GM21529 (cell line): ENCODE measurements at regions not wholly inside any gene's neighbourhood (a gene's known extent, or its start where the extent isn't known, plus 50 kb on each side); places are given as distances from the start of the nearest gene placed in this dataset.
"Not testable (repeated sequence)": the region's sequence is repeated elsewhere in the genome, so short reads cannot be mapped to it uniquely, and the experiment has no call there.

ENCODE experiments used
- ATAC-seq: cut with Tn5 transposase; IDR thresholded peaks from one replicate; pipeline ENCODE4 v1.9.1; 2021; ENCODE audit not compliant: unreplicated experiment

DNA sequence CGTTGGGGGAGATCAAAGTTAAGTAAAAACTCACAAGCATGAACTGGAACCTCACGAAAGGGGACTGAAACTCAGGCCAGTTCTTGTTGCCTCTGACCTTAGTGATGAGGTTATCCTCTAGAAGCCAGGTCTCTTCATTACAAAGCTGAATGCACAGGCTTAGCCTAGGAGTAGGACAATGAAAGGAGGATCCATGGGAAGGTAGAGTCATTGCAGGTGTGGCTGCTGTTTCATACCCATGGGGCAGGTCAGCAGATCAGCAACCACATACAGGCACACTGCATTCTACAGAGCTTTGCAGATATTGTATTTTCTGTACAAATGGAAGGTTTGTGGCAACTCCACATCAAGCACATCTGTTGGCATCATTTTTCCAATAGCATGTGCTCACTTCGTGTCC is 341.3 kb upstream of the SOX9 start:
- ATAC-seq = no peak

DNA sequence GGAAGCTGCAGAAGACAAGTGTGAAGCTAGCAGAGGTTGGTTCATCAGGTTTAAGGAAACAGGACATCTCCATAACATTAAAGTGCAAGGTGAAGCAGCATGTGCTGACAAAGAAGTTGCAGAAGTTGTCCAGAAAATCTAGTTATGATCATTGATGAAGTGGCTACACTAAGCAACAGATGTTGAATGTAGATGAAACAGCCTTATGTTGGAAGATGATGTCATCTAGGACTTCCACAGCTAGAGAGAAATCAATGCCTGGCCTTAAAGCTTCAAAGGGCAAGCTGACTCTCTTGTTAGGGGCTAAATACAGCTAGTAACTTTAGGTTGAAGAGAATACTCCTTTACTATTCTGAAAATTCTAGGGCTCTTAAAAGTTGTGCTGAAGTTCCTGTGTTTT is 340.2 kb upstream of the SOX9 start:
- ATAC-seq = no peak

DNA sequence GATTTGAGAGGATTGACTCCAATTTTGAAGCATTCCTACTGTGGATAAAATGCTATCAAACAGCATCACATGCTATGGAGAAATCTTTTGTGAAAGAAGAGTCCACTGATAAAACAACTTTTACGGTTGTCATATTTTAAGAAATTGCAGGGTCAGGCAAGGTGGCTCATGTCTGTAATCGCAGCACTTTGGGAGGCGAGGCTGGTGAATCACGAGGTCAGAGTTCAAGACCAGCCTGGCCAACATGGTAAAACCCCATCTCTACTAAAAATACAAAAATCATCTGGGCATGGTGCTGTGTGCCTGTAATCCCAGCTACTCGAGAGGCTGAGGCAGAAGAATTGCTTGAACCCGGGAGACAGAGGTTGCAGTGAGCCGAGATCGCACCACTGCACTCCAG is 338.8 kb upstream of the SOX9 start:
- not testable (repeated sequence) for ATAC-seq

DNA sequence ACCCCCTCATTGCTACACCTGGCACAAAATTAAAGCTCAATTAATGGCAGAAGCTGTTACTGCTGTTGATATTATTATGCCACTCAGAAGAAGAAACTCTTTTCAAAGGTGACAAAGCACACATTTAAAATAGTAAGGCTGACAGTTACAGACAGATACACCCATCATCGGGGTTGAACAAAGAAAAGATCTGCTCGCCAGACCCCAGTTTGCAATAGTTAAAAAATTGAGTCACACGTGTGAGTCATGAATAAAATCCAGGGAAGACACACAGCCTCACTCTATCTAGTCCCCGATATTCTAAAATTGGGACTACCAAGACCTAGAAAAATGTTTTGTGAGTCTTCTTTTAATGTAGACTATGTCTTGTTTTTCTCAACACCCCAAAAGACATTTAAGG is 330.0 kb upstream of the SOX9 start:
- no peak for ATAC-seq

DNA sequence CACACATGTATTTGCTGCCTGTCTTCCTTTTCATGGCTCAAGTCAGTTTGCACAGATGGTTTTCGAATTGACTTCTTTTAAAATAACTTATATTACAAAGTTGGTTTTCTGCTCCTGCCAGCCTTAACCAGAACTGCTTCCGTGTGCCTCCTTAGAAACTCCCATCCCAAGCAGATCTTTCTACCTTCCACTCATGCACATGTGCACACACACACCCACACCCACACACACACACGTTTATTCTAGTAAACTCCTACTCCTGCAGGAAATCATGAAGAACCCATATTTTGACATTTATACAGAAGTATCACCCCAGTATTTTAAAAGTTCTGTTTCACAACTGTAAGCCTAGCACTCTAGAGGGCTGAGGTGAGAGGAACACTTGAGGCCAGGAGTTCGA is 329.5 kb upstream of the SOX9 start:
- ATAC-seq = no peak

DNA sequence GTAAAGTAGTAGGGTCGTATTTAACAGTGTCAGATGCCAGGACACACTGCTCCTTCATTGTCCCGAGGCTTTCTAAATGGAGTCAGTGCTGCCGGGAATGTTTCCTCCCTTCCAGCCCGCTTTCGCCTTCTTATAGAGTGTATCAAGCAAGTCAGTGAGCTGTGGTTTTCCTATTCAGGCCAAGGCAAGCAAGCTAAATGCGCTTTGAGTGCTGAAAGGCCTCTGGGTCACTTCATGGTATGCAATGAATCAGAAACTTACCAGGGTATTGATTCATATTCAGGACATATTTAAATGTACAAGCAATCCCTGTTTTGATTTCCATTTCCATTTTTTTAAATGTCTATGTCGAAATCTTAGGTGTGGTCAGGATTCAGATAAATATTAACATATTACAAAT is 327.9 kb upstream of the SOX9 start:
- no peak for ATAC-seq

DNA sequence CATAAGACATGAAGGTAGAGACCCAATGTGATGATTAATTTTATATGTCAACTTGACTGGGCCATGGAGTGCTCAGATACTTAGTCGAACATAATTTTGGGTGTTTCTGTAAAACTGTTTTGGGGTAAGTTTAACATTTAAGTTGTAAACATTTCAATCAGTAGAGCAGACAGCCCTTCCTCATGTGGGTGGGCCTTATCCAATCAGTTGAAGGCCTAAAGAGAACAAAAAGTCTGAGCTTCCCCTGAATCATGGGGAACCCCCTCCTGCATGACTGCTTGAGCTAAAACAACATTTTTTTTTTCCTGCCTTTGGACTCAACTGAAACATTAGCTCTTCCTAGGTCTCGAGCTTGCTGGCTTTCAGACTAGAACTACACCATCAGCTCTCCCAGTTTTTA is 327.3 kb upstream of the SOX9 start:
- ATAC-seq = no peak

DNA sequence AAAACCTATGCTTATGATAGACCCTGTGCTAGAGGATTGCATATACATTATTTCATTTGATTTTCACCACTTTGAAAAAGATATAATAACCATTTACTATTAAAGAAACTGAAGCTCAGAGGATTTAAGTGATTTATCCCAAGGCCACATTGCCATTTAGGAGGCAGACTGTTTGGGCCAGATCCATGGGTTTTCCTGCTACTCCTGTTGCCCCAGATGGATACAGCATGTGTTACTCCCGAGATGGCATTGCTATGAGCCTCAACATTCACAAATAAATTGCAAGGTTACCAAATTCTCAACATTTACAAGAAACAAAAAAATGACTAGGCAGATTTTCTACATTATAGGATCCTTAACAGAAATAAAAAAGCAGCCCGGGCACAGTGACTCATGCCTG is 322.1 kb upstream of the SOX9 start:
- ATAC-seq = no peak

DNA sequence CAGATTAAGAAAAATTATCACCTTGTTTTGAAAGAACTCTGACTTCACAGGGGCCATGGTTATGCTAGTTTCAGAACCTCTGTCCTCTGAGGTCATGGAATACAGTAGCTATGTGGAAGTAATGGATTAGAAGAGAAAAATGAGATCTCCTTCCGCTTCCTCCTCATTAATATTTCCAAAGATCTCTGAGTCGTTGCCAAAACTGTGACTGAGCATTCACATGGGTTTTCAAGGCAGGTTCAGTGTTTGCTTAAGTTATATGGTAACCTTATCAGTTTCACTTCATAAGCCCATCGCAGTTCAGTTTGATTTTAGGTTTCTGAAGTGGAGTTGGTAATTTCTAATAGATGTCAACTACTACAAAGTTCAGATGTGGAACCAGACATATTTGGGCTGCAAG is 321.2 kb upstream of the SOX9 start:
- ATAC-seq = no peak

DNA sequence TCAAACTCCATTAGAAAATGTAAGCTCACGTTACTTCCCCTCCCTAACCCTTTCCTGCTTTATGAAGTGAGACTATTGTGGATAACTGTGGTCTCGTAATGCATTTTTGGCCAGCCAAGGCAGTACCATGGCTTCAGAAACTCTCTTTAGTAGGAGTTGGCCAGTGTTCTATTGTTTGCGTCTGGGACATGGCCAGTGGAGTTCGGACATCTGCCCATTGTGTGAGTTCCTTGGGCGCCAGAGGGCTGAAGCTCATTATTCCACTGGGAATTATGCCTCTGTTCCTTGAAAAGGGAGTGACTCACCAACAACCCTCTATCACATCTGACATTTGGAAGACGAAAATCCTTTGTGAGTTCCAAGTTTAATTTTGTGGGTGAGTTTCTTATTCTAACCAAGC is 319.5 kb upstream of the SOX9 start:
- ATAC-seq = no peak

DNA sequence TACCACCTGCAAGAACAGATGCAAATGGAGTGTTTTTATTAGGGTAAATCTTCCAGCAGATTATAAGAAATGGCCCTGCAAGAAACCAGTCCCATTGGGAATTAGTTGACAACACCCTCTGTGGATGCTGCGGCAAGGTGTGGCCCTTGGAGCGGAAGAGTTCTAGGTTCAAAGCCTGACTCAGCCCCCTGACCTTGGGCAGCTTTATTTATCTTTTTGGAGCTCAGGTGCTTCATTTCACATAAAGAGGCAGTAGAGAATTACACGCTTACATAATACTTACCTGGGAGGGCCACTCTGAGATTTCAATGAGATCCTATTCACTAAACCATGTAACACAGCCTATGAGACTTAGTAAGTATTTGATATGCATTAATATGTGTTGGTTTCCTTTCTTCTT is 318.2 kb upstream of the SOX9 start:
- no peak for ATAC-seq

DNA sequence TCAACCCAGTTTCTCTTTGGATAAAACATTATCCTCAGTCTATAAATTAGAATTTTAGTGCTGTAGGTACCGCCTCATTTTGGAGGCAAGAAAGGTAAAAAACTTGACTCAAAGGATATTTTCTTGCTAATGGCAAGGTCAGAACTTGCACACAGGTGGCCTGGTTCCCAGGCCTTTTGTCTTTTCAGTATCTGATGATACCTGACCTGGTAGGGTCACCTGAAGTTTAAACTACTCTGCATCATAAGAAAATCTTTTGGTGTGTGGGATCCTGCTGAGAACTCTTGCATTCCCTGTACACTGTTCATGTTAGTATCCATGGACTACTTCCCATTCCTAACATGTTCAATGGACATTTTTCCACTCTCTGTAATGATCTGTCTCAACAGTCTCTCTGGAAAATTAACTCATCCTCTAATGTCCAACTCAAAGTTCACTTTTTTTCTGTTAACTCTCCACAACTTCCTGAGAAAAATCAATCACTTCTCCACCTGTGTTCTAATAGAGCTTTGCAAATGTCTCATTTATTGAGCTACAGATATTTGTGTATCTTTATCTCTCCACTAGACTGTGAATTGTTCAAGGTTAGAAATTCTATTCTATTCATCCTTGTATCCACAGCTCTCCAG is 317.1 kb upstream of the SOX9 start:
- no peak for ATAC-seq

DNA sequence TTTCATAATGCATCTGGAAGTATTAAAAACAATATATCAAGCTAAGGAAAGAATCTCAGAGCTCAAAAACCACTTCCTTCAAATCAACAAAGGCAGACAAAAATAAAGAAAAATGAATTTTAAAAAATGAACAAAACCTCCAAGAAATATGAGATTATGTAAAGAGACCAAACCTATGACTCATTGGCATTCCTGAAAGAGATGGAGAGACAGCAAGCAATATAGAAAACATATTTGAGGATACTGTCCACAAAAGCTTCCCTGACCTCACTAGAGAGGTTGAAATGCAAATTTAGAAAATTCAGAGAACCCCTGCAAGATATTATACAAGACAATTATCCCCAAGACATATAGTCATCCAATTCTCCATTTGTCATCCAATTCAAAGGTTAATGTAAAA is 311.3 kb upstream of the SOX9 start:
- ATAC-seq = no peak

DNA sequence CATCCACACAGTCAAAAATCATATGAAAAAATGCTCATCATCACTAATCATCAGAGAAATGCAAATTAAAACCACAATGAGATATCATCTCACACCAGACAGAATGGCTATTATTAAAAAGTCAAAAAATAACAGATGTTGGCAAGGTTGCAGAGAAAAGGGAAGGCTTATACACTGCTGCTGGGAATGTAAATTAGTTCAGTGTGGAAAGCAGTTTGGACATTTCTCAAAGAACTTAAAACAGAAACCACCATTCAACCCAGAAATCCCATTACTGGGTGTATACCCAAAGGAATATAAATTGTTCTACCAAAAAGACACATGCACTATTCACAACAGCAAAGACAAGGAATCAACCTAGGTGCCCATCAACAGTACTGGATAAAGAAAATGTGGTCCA is 307.0 kb upstream of the SOX9 start:
- not testable (repeated sequence) for ATAC-seq

DNA sequence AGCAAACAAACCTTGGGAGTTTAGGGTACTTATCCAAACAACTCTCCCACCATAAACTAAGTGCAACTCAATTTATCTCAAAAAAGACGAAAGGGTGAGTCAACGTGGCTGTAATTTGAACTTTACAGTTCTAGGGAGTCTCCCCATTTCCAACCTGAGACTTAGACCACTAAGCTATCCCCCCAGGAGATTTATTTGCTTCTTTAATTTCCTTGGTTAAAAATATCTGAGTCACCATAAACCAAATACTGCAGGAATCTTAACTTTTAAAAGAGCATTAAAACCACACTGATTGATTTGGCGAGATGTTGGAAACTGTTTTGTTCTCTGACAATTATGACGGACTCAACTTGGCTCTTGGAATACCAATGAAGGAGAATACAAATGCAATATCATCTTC is 299.3 kb upstream of the SOX9 start:
- ATAC-seq = no peak

DNA sequence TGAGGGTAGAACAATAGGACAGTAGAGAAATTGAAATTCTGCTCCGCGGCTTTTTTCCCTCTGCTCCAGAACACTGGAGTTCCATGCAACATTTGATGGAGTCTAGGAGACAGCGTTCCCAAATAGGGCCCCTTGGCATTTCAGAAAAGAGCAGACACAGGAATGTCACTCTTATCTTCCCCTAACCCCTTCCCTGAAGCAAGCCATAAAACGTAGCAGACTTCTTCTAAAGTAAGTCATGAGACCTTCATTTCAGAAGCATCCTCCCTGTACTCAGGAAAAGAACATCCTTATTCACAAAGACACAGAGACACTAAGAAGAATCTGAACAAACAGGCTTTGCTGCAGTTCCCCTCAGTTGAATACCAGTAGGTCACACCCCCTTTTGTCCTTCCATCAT is 296.1 kb upstream of the SOX9 start:
- ATAC-seq = no peak

DNA sequence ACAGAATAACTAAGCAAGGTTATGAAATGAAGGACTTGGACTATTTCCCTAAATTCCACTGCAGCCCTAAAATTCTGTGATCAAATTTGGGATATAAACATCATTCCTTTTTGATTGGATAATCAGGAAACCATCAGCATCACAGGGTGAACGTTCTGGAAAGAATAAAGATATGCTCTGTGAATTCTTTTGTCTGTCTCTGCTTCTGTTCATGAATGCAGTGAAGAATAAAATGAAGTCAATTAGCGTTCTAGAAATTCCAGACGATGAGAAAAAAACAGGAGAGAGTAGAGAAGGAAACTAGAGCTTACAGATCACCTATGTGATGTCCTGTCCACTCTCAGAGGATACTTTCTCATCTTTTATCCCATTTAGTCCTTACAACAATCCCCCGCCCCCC is 295.1 kb upstream of the SOX9 start:
- no peak for ATAC-seq

DNA sequence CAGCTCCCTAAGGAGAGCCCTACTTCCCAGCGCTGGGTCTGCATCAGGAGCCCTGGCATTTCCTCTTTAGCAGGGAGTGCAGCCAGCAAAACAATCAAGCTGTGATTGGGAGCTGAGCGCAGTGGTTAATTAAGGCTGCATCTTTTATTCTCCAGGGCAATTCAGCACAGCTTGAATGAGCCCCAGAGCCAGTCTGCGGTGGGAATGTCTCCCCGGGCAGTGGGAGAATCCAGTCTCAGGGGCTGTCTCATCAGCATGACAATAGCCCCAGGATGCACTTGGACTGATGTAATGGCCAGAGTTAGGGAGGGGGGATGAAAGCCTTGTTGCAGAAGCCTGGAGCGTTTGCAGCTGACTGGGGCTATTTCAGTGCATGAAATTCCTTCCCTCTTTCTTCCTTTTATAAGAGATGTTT is 292.6 kb upstream of the SOX9 start:
- ATAC-seq = no peak

DNA sequence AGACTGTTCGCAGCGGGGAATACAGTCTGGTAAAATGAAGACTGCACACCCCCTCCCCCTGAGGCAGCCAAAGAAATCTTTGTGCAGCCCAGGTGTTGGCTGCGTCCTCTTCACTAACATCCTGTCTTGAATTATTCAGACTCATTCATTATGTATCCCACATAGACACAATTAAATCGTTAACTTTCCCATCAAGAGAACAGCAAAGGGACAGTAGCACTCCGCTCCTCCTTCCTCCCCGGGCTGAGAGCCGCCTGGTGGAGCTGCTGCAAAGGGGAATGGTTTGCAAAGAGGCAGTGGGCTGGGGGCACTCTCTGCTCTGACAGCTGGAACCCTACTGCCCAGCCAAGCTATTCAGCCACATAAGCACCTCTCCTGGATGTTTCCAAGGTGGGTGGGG is 290.0 kb upstream of the SOX9 start:
- ATAC-seq = no peak

DNA sequence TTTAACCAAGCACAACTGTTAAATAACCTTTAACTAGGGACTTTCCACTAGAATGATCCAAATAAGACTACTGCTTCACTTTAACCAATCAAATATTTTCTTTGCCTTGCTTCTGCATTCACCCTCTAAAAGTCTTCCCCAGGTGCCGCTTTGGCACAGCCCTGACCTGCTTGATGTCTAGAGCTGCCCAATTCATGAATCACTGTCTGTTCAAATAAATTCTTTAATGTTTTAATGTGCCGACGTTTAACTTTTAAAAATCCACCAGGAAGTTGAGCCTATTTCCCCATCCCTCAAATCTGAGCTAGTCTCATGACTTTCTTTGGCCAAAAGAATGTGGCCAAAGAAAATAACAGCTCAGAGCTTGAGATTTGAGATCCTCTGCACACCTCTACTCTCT is 277.8 kb upstream of the SOX9 start:
- ATAC-seq = no peak

DNA sequence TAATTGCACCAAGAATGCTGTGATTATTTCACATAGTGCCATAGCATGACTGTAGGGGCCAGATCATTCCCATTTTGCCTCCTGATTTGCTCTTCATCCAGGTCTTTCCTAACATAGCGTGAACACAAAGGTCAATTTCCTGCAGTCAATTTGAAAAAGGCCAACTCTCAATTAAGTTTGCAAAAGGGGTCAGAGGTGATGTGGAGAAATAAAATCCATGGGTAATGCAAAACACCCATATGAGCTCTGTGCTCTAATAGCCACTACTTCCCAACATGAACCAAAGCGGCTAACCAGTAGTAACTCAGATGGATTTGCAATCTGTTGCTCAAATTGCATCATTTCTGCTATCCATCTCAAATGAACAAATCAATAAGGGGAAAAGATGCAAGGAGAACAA is 275.5 kb upstream of the SOX9 start:
- no peak for ATAC-seq

DNA sequence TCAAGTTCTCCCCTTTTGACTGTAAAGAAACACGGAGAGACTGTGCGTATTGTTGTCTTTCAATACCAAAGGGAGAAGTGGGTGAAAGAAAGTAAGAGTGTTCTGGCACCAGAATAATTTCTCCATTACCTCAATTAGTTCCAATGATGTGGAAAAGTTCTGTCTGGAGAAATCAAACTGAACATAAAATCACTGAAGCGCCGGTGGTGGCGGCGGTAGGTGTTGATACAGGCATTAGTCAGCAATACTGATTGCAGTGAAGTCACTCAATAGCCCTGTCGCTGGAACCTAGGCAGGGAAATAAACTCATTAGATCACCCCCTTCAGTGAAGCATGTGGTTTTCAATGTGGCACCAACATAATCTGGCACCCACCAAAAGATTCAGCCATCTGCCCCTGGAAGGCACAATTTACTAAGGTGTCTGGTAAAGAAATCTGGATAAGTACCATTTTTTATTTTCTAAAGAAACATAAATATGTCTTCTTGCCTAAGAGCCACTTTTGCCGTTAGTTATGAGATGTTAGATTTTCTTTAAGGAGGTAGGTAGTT is 274.2 kb upstream of the SOX9 start:
- ATAC-seq = no peak
